GM12878 (cell line): ENCODE measurements at regions not wholly inside any gene's neighbourhood (a gene's known extent, or its start where the extent isn't known, plus 50 kb on each side); places are given as distances from the start of the nearest gene placed in this dataset.

Experiments used
- ATAC-seq: fragments of 200-7000 bp; cut with Tn5 transposase; 3 replicates; pipeline ENCODE4 v1.9.1; 2020; ENCODE audit warnings: mild to moderate bottlenecking, moderate library complexity
- BruUV-seq: library from RNA; stranded (reverse); fragments of 400-500 nt; replicated peaks from 2 replicates; lab custom pipeline; 2021; lab: Mats Ljungman, UMichigan
- CTCF ChIA-PET: fragments of 300-600 bp; sonication (Branson Sonifier 250); formaldehyde crosslinking; extraction: SDS; loops from one replicate; lab custom pipeline; 2021; ENCODE audit warnings: inconsistent platforms; lab: Yijun Ruan, JAX
- POLR2A ChIA-PET: fragments of 350-600 bp; formaldehyde crosslinking; extraction: SDS; loops from one replicate; lab custom pipeline; 2021; ENCODE audit warnings: inconsistent platforms; lab: Charles Lee
- RAD21 ChIA-PET: fragments of 300-600 bp; sonication (Branson Sonifier 250); formaldehyde crosslinking; loops from one replicate; lab custom pipeline; 2023; ENCODE audit warnings: antibody characterized with exemption; ENCODE audit not compliant: unreplicated experiment; lab: Charles Lee
- SMC1A ChIA-PET: fragments of 300-600 bp; sonication (Branson Sonifier 250); formaldehyde crosslinking; loops from one replicate; lab custom pipeline; 2023; ENCODE audit not compliant: unreplicated experiment, uncharacterized antibody; lab: Charles Lee
- DNase-seq: peaks from one replicate; pipeline ENCODE4 v3.0.0-alpha.2; 2011; ENCODE audit warnings: low read depth, low spot score
- FAIRE-seq: peaks from 3 replicates; lab custom pipeline; 2011; peaks lifted over from hg19 to GRCh38; lab: Jason Lieb, UNC
- H2AFZ ChIP-seq: 2 replicates; pipeline ENCODE4 v1.6.0; 2011; ENCODE audit warnings: low read depth, low read length, control low read depth; ENCODE audit not compliant: control insufficient read depth
- H3K27ac ChIP-seq: 2 replicates; pipeline ENCODE4 v1.5.1; 2011; ENCODE audit warnings: control low read depth; ENCODE audit not compliant: control insufficient read depth, insufficient read depth
- H3K27me3 ChIP-seq, 2 experiments: replicated peaks in 1 of 2; 2 replicates each; pipeline versions ENCODE4 v1.6.0 to v1.6.1; 2011; ENCODE audit warnings: low read length in 1 of 2; ENCODE audit not compliant: control insufficient read depth in 2 of 2, insufficient read depth in 2 of 2
- H3K36me3 ChIP-seq, 2 experiments: 2 replicates each; pipeline ENCODE4 v1.5.1; 2011; ENCODE audit warnings: low read length in 1 of 2; ENCODE audit not compliant: control insufficient read depth in 2 of 2, insufficient read depth in 2 of 2
- H3K4me1 ChIP-seq: 2 replicates; pipeline ENCODE4 v1.6.1; 2011; ENCODE audit warnings: mild to moderate bottlenecking, low read length, moderate library complexity, mixed read lengths; ENCODE audit not compliant: control insufficient read depth, insufficient read depth
- H3K4me2 ChIP-seq: 2 replicates; pipeline ENCODE4 v1.6.0; 2011; ENCODE audit warnings: control low read depth; ENCODE audit not compliant: control insufficient read depth, insufficient read depth
- H3K4me3 ChIP-seq: fragments of 200-600 bp; sonication (generic); 2 replicates; pipeline ENCODE4 v1.5.1; 2016
- H3K79me2 ChIP-seq: 2 replicates; pipeline ENCODE4 v1.6.0; 2011; ENCODE audit warnings: low read length; ENCODE audit not compliant: control insufficient read depth, insufficient read depth
- H3K9ac ChIP-seq: 2 replicates; pipeline ENCODE4 v1.8.0; 2011; ENCODE audit warnings: low read length, control low read depth, mixed read lengths; ENCODE audit not compliant: control insufficient read depth, insufficient read depth
- H3K9me3 ChIP-seq: replicated peaks from 3 replicates; pipeline ENCODE4 v1.5.1; 2011; ENCODE audit warnings: mild to moderate bottlenecking, low read length; ENCODE audit not compliant: control insufficient read depth, insufficient read depth
- H4K20me1 ChIP-seq: 2 replicates; pipeline ENCODE4 v1.6.0; 2011; ENCODE audit not compliant: control insufficient read depth, insufficient read depth
- E2F4 ChIP-seq: IDR thresholded peaks from 2 replicates; pipeline ENCODE4 v1.6.1; 2012; ENCODE audit warnings: low read depth, low read length, improper control_type of control experiment
- EP300 ChIP-seq, 2 experiments: fragments of 150-350 bp in 1 of 2; IDR thresholded peaks; 2 replicates each; pipeline ENCODE4 v1.6.1; 2011 to 2012; ENCODE audit warnings: low read depth in 2 of 2, low read length in 2 of 2, borderline replicate concordance in 1 of 2, improper control_type of control experiment in 1 of 2, inconsistent platforms in 1 of 2; ENCODE audit not compliant: control insufficient read depth in 1 of 2
- IRF3 ChIP-seq: fragments of 450-650 bp; IDR thresholded peaks from 2 replicates; pipeline ENCODE4 v1.6.1; 2014; ENCODE audit warnings: mild to moderate bottlenecking
- JUNB ChIP-seq: IDR thresholded peaks from 2 replicates; pipeline ENCODE4 v1.6.1; 2016; ENCODE audit warnings: antibody characterized with exemption, mild to moderate bottlenecking
- MTA2 ChIP-seq: fragments of 450-650 bp; IDR thresholded peaks from 2 replicates; pipeline ENCODE4 v1.6.1; 2016; ENCODE audit warnings: low read depth, mild to moderate bottlenecking, moderate library complexity
- RAD51 ChIP-seq: fragments of 450-650 bp; IDR thresholded peaks from 2 replicates; pipeline ENCODE4 v1.6.1; 2016; ENCODE audit warnings: moderate library complexity, mild to moderate bottlenecking, inconsistent platforms
- SMARCA5 ChIP-seq: fragments of 450-650 bp; IDR thresholded peaks from 2 replicates; pipeline ENCODE4 v1.6.1; 2017; ENCODE audit warnings: mild to moderate bottlenecking
- SP1 ChIP-seq: IDR thresholded peaks from one replicate; pipeline ENCODE4 v1.6.1; 2011; ENCODE audit warnings: low read depth, low read length
- STAT1 ChIP-seq: fragments of 450-650 bp; conservative IDR thresholded peaks from 2 replicates; pipeline ENCODE4 v1.6.1; 2014; ENCODE audit warnings: antibody characterized with exemption, mild to moderate bottlenecking
- STAT3 ChIP-seq: IDR thresholded peaks from 2 replicates; pipeline ENCODE4 v1.6.1; 2011; ENCODE audit warnings: low read depth, low read length, improper control_type of control experiment
- TARDBP ChIP-seq: IDR thresholded peaks from 2 replicates; pipeline ENCODE4 v1.6.1; 2016; ENCODE audit warnings: borderline replicate concordance
- WGBS: methylation state at CpG from one replicate; pipeline ENCODE4 v1.1.6; 2016; ENCODE audit warnings: low lambda C conversion rate; ENCODE audit not compliant: insufficient replicate concordance, insufficient coverage; ENCODE audit errors: missing lambda C conversion rate; 5-methylcytosine and 5-hydroxymethylcytosine counted together
- in situ Hi-C: fragments of 300-500 bp; cut with MboI; formaldehyde crosslinking; loops from 9 replicates; pipeline ENCODE4 v1.14.3; 2018; ENCODE audit warnings: mixed read lengths
- intact Hi-C: fragments of 100-400 bp; cut with micrococcal nuclease; formaldehyde crosslinking; loops from one replicate; pipeline ENCODE4 v1.14.2; 2022; ENCODE audit not compliant: unreplicated experiment

GRCh38 chr7:131673576-131673975 lies 117.1 kb upstream of the PODXL start (continued):
- TF ChIP-seq IRF3, result no peak
- no peak for TF ChIP-seq EP300 (IDR thresholded peaks at IDR 0.05; ENCODE audit: borderline replicate concordance in 1 of 2, control insufficient read depth in 1 of 2, low read depth in 2 of 2, low read length in 2 of 2)

- ChIA-PET CTCF (no interaction called here), POLR2A (no interaction called here), RAD21 (no interaction called here), SMC1A (no interaction called here)
- Histone ChIP-seq H3K27me3 (peaks cover 0 to 3% of the 10 kb centered on the region in 2 experiments; a peak in 2 of 4 replicates), H3K9ac (no peak overlapping the region), H4K20me1 (no peaks in the 10 kb centered on the region), H3K27ac (no peak overlapping the region), H3K79me2 (no peaks in the 10 kb centered on the region), H3K4me2 (no peak overlapping the region), H3K4me1 (no peaks in the 10 kb centered on the region), H3K4me3 (no peak overlapping the region), H3K36me3 (no peaks in the 10 kb centered on the region), H3K9me3 (no peaks in the 10 kb centered on the region; the same call in 2 of the 3 replicates), H2AFZ (no peak overlapping the region)
- FAIRE-seq (no peak), ATAC-seq (no peak), DNase-seq (no peak)
- WGBS, result 27% methylated on average over 2 of the region's 2 CpGs
- no TSS peak for BruUV-seq
- intact Hi-C loops (no loop called here), in situ Hi-C loops (no loop called here)
- TF ChIP-seq SP1 (no peak), STAT1 (no peak), SMARCA5 (no peak), STAT3 (no peak), TARDBP (no peak), MTA2 (no peak), JUNB (no peak), E2F4 (no peak), RAD51 (no peak)
Observed at GRCh38 chr7:131670406-131670805, 114.0 kb upstream of the PODXL start.
